ENCODE measurements at regions not wholly inside any gene's neighbourhood (a gene's known extent, or its start where the extent isn't known, plus 50 kb on each side); places are given as distances from the start of the nearest gene placed in this dataset.

GRCh38 chr3:118057086-118057485, 977.6 kb downstream of the IGSF11 start:
- no peak for TF ChIP-seq CTCF (conservative IDR thresholded peaks at IDR 0.05)
- TF ChIP-seq EZH2 (IDR thresholded peaks at IDR 0.05; ENCODE audit: low read depth) = no peak

Data from PC-9 (cell line).